Neural progenitor cell (in vitro differentiated cells): ENCODE measurements at regions not wholly inside any gene's neighbourhood (a gene's known extent, or its start where the extent isn't known, plus 50 kb on each side); places are given as distances from the start of the nearest gene placed in this dataset.
A peak's percentile ranks its signal among the peaks of the same experiment; 100 is the strongest.
"Not testable (repeated sequence)": the region's sequence is repeated elsewhere in the genome, so short reads cannot be mapped to it uniquely, and the experiment has no call there.

Experiments used
- DNase-seq: peaks from one replicate; pipeline ENCODE4 v3.0.0-alpha.2; 2016; ENCODE audit warnings: low spot score
- H2AFZ ChIP-seq: fragments of 200-600 bp; sonication (generic); replicated peaks from 2 replicates; pipeline ENCODE4 v1.6.1; 2016; ENCODE audit warnings: antibody characterized with exemption
- H3F3A ChIP-seq: fragments of 200-600 bp; sonication (generic); 2 replicates; pipeline ENCODE4 v1.6.1; 2016; ENCODE audit warnings: antibody characterized with exemption, low read depth
- H3K27ac ChIP-seq: fragments of 200-600 bp; sonication (generic); 2 replicates; pipeline ENCODE4 v1.5.1; 2016; ENCODE audit warnings: mild to moderate bottlenecking
- H3K27me3 ChIP-seq: fragments of 200-600 bp; sonication (generic); 2 replicates; pipeline ENCODE4 v1.6.1; 2016; ENCODE audit warnings: mild to moderate bottlenecking, moderate library complexity
- H3K36me3 ChIP-seq: fragments of 200-600 bp; sonication (generic); 2 replicates; pipeline ENCODE4 v1.5.1; 2016
- H3K4me1 ChIP-seq: fragments of 200-600 bp; sonication (generic); 2 replicates; pipeline ENCODE4 v1.6.1; 2016; ENCODE audit warnings: mixed run types
- H3K4me2 ChIP-seq: fragments of 200-600 bp; sonication (generic); 2 replicates; pipeline ENCODE4 v1.6.1; 2016
- H3K4me3 ChIP-seq: fragments of 200-600 bp; sonication (generic); 2 replicates; pipeline ENCODE4 v1.5.1; 2016
- H3K79me2 ChIP-seq: fragments of 200-600 bp; sonication (generic); 2 replicates; pipeline ENCODE4 v1.6.1; 2016; ENCODE audit warnings: low read depth
- H3K9ac ChIP-seq: fragments of 200-600 bp; sonication (generic); 2 replicates; pipeline ENCODE4 v1.6.1; 2016
- H3K9me3 ChIP-seq: fragments of 200-600 bp; sonication (generic); 2 replicates; pipeline ENCODE4 v1.5.1; 2016; ENCODE audit warnings: low read depth
- H4K20me1 ChIP-seq: fragments of 200-600 bp; sonication (generic); 2 replicates; pipeline ENCODE4 v1.6.1; 2016; ENCODE audit warnings: low read depth
- H3K27ac Mint-ChIP-seq: 3 replicates; pipeline ENCODE4 v1.8.0; 2021; ENCODE audit warnings: mixed read lengths
- H3K27me3 Mint-ChIP-seq: 2 replicates; pipeline ENCODE4 v1.8.0; 2022; ENCODE audit warnings: low read depth, mild to moderate bottlenecking, inconsistent platforms, moderate library complexity, mixed read lengths; ENCODE audit not compliant: insufficient read depth
- H3K36me3 Mint-ChIP-seq: 3 replicates; pipeline ENCODE4 v1.8.0; 2021; ENCODE audit warnings: mixed read lengths
- H3K4me1 Mint-ChIP-seq: 3 replicates; pipeline ENCODE4 v1.8.0; 2021; ENCODE audit warnings: mixed read lengths
- H3K4me3 Mint-ChIP-seq: 3 replicates; pipeline ENCODE4 v1.8.0; 2021; ENCODE audit warnings: mild to moderate bottlenecking, moderate library complexity, mixed read lengths
- H3K9me3 Mint-ChIP-seq: 3 replicates; pipeline ENCODE4 v1.8.0; 2020; ENCODE audit warnings: mixed read lengths
- TF ChIP-seq, protein P1 (sequence below): fragments of 200-600 bp; sonication (generic); IDR thresholded peaks from 2 replicates; pipeline ENCODE4 v1.5.1; 2017; ENCODE audit warnings: antibody characterized with exemption, mild to moderate bottlenecking

DNA sequence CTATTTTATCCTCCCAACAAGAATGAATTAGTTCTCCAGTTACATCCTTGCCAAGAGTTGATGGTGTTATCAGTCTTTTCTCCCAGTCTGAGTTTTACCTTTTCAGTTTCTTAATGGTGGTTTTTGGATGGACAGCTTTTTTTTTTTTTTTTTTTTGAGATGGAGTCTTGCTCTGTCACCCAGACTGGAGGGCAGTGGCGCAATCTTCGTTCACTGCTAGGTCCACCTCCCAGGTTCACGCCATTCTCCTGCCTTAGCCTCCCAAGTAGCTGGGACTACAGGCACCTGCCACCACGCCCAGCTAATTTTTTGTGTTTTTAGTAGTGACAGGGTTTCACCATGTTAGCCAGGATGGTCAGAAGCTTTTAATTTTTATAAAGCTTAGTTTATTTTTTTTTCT is 133.0 kb downstream of the FOXD4L6 start:
- not testable (repeated sequence) for H3K36me3 Mint-ChIP-seq, H3K4me3 ChIP-seq, H3K27ac ChIP-seq, H3K9ac ChIP-seq, H3K4me2 ChIP-seq, H2AFZ ChIP-seq, H3K9me3 ChIP-seq, H3K4me1 ChIP-seq, H3F3A ChIP-seq, DNase-seq, H3K4me3 Mint-ChIP-seq, H3K27me3 Mint-ChIP-seq, H3K27ac Mint-ChIP-seq, H3K36me3 ChIP-seq, H3K79me2 ChIP-seq, H4K20me1 ChIP-seq
- H3K27me3 ChIP-seq, result peaks cover 11% of the 10 kb centered on the region
- Mint-ChIP-seq H3K9me3 (peaks cover 17% of the 10 kb centered on the region), H3K4me1 (peaks cover 11% of the 10 kb centered on the region)

DNA sequence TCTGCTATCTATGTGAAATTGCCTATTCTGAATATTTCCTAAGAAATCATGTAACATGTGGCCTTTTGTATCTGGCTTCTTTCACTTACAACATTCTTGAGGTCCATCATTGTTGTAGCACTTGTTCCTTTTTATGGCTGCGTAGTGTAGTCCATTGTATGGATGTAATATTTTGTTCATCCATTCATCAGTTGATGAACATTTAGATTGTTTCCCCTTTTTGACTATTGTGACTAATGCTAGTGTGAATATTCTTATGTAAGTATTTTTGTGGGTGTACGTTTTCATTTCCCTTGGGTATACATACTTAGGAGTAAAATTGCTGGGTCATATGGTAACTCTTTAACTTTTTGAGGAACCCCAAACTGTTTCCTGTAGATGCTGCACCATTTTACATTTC is 134.6 kb downstream of the FOXD4L6 start:
- H3F3A ChIP-seq, DNase-seq, H2AFZ ChIP-seq, H3K36me3 ChIP-seq, H3K36me3 Mint-ChIP-seq, H3K9ac ChIP-seq, H3K27ac Mint-ChIP-seq, H3K9me3 ChIP-seq, H3K27ac ChIP-seq, H3K4me2 ChIP-seq, H3K79me2 ChIP-seq, H3K4me1 ChIP-seq, H3K4me3 ChIP-seq, H3K27me3 Mint-ChIP-seq, H4K20me1 ChIP-seq: not testable (repeated sequence)
- Mint-ChIP-seq H3K4me3 (peak overlapping the region; percentile 31), H3K9me3 (peaks cover 16% of the 10 kb centered on the region), H3K4me1 (peaks cover 11% of the 10 kb centered on the region)
- peaks cover 15% of the 10 kb centered on the region for H3K27me3 ChIP-seq

DNA sequence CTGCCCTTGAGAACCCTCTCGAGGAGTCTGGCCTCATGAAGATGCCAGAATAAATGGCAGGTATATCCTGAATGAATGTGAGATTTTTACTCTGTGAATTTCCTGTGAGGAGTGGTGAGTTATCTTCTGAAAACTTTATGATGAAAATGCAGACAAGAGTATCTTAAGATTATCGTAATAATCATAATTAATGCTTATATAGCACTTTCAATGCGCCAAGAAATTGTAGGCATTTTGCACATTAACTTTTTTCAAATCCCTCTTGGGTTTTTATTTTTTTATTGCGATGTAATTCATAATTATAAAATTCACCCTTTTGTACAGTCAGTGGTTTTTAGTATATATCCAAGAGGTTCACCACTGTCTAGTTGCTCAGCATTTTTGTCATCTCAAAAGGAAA is 135.1 kb downstream of the FOXD4L6 start:
- Mint-ChIP-seq H3K4me3 (peak overlapping the region; percentile 31), H3K4me1 (peaks cover 11% of the 10 kb centered on the region), H3K9me3 (peaks cover 15% of the 10 kb centered on the region)
- Histone ChIP-seq H3K27me3 (peaks cover 15% of the 10 kb centered on the region), H3K4me3 (peak overlapping the region; percentile 74)
- H3K27ac ChIP-seq, H3K4me2 ChIP-seq, H2AFZ ChIP-seq, H3K9me3 ChIP-seq, H3K9ac ChIP-seq, H3K27ac Mint-ChIP-seq, H3K27me3 Mint-ChIP-seq, DNase-seq, H3K79me2 ChIP-seq, H3K4me1 ChIP-seq, H3K36me3 Mint-ChIP-seq, H4K20me1 ChIP-seq, H3F3A ChIP-seq, H3K36me3 ChIP-seq: not testable (repeated sequence)

DNA sequence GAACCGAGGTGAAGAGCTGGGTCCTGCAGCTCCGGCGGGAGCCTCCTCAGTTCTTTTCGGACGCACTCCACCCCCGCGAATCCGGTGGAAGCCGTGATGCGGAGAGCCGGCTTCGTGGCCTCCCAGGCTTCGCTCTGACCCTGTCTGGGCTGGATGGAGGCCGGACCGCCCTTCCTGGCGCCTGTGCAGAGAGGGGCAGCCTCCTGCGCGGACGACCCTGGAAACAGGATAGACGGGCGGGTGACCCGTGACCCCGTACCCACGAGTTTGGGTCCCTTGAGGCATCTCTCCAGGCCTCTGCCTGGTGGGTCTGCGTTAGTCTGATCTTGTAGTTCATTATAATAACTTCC is 136.0 kb downstream of the FOXD4L6 start:
- H3K27ac ChIP-seq, H3K27ac Mint-ChIP-seq, H3K36me3 Mint-ChIP-seq, H3F3A ChIP-seq, H4K20me1 ChIP-seq, H3K4me1 ChIP-seq, H3K79me2 ChIP-seq, H3K27me3 Mint-ChIP-seq, H3K4me3 Mint-ChIP-seq, H3K36me3 ChIP-seq, H3K9me3 ChIP-seq: not testable (repeated sequence)
- H3K4me3 ChIP-seq, result peak overlapping the region; percentile 74
- Mint-ChIP-seq H3K4me1 (peaks cover 11% of the 10 kb centered on the region), H3K9me3 (peaks cover 14% of the 10 kb centered on the region)
- H3K4me2 ChIP-seq, result peak overlapping the region; percentile 85
- H3K9ac ChIP-seq, result peak overlapping the region; percentile 62
- peak overlapping the region; percentile 52 for H2AFZ ChIP-seq
- H3K27me3 ChIP-seq, result peaks cover 15% of the 10 kb centered on the region
- peak; percentile 45 for DNase-seq

DNA sequence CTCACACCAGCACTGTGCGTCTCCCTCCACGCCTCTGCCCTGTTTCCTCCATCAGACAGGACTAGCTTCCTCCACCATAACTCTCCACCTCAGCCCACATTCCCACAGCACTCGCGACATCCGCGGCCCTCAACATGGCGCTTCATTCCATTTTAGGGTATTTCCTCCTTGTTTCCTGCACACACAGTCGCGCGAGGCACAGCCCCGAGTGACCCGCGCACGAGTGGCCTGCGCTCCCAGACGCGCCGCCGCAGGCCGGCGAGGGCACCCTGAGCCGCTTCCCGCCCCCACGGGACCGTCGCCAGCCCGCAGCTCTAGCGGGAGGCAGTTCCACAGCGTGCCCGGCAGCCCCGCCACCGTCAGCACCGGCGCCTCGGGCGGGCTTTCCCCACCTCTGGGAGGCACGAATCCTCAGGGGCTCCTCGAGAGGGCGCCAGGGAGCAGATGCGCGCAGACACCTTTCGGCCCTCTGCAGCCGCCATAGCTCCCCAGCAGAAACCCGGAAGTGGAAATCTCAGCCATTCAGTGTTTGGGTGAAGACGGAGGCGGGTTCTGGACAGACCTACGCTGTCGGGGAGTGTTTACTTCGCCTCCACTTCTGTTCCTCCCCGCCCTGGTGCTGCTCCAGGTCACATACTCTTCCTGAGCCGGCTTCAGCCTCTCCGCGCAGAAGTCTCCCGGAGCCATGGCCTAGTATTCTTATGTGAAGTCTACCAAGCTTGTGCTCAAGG is 136.6 kb downstream of the FOXD4L6 start:
- H3K9me3 Mint-ChIP-seq, result peaks cover 10% of the 10 kb centered on the region
- peak overlapping the region; percentile 62 for H3K9ac ChIP-seq
- H3K4me3 ChIP-seq, result peak overlapping the region; percentile 74
- H3K4me1 ChIP-seq, H3K36me3 ChIP-seq, H3F3A ChIP-seq, H3K27ac ChIP-seq, H3K79me2 ChIP-seq, H3K9me3 ChIP-seq, H3K4me3 Mint-ChIP-seq, H3K27me3 Mint-ChIP-seq, H3K27ac Mint-ChIP-seq, H4K20me1 ChIP-seq, H3K36me3 Mint-ChIP-seq: not testable (repeated sequence)
- H3K4me1 Mint-ChIP-seq, result peaks cover 11% of the 10 kb centered on the region
- peak overlapping the region; percentile 85 for H3K4me2 ChIP-seq
- TF ChIP-seq, protein P1, sequence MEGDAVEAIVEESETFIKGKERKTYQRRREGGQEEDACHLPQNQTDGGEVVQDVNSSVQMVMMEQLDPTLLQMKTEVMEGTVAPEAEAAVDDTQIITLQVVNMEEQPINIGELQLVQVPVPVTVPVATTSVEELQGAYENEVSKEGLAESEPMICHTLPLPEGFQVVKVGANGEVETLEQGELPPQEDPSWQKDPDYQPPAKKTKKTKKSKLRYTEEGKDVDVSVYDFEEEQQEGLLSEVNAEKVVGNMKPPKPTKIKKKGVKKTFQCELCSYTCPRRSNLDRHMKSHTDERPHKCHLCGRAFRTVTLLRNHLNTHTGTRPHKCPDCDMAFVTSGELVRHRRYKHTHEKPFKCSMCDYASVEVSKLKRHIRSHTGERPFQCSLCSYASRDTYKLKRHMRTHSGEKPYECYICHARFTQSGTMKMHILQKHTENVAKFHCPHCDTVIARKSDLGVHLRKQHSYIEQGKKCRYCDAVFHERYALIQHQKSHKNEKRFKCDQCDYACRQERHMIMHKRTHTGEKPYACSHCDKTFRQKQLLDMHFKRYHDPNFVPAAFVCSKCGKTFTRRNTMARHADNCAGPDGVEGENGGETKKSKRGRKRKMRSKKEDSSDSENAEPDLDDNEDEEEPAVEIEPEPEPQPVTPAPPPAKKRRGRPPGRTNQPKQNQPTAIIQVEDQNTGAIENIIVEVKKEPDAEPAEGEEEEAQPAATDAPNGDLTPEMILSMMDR, result peak; percentile 77
- H2AFZ ChIP-seq, result peak overlapping the region; percentile 99
- DNase-seq, result peak; percentile 93
- H3K27me3 ChIP-seq, result peaks cover 19% of the 10 kb centered on the region

DNA sequence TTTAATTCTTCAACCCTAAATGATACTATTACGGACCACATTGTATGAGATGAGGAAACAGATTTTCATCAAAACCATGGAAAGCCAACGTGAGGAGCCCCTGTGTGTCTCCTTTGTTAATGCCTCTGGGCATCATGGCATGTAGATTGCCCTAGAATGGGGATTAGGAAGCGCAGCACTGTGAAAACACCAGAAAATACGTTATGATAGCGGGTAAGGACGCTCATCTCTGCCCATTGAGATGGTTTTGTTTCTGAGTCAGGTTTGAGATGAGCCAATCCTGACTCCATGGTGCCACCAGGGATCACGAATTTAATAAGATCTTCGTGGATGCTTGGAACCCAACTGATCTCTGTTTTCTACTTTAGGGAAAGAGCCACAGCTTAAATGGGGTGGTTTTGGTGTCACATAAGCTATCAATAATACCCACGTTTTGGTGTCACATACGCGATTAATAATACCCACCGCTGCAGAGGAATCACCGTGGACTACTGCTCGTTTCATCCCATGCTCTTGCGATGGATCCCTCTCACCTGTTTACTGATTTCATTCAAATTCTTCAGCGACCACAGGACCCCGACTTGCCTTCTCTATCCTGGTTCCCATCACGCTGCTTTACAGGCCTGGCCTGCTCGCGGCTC is 137.3 kb downstream of the FOXD4L6 start:
- H3K79me2 ChIP-seq, DNase-seq, H3K9ac ChIP-seq, H3K9me3 ChIP-seq, H3F3A ChIP-seq, H3K4me3 Mint-ChIP-seq, H3K27ac Mint-ChIP-seq, H3K4me1 ChIP-seq, H3K36me3 ChIP-seq, H3K36me3 Mint-ChIP-seq, H3K27me3 Mint-ChIP-seq, H4K20me1 ChIP-seq, H3K27ac ChIP-seq: not testable (repeated sequence)
- H3K4me3 ChIP-seq, result peak overlapping the region; percentile 74
- peak overlapping the region; percentile 85 for H3K4me2 ChIP-seq
- H2AFZ ChIP-seq, result peak overlapping the region; percentile 99
- Mint-ChIP-seq H3K4me1 (peaks cover 11% of the 10 kb centered on the region), H3K9me3 (peaks cover 11% of the 10 kb centered on the region)
- H3K27me3 ChIP-seq, result peaks cover 25% of the 10 kb centered on the region

DNA sequence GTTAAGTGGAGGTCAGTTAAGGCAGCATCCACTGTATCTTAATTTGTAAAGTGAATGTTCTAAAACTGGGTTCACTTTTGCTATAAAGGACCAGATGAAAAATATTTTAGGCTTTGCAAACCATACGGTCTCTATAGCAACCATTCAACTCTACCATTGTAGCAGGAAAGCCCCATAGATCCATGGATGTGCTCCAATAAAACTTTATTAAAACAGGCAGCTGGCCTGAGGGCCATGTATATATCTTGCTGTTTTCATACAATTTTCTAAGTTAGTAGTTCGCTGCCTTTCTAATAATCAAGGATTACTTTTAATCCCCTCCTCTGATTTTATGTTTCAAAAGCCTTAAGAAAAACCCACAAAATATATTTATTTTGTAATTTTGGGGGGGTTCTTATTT is 142.1 kb downstream of the FOXD4L6 start:
- H2AFZ ChIP-seq, H3K27ac ChIP-seq, H3K4me3 Mint-ChIP-seq, H3K79me2 ChIP-seq, H3K36me3 ChIP-seq, H3K27me3 Mint-ChIP-seq, H4K20me1 ChIP-seq, H3K4me1 Mint-ChIP-seq, H3K4me3 ChIP-seq, H3K9ac ChIP-seq, H3K9me3 Mint-ChIP-seq, DNase-seq, H3K9me3 ChIP-seq, H3K27ac Mint-ChIP-seq, H3K4me2 ChIP-seq, H3K36me3 Mint-ChIP-seq, H3F3A ChIP-seq, H3K4me1 ChIP-seq: not testable (repeated sequence)
- H3K27me3 ChIP-seq, result peaks cover 51% of the 10 kb centered on the region
